22Rv1 (cell line): ENCODE measurements at regions not wholly inside any gene's neighbourhood (a gene's known extent, or its start where the extent isn't known, plus 50 kb on each side); places are given as distances from the start of the nearest gene placed in this dataset.

ENCODE experiments used
- ZFX ChIP-seq: fragments of 450-650 bp; IDR thresholded peaks from 2 replicates; pipeline ENCODE4 v1.6.1; 2017; ENCODE audit warnings: antibody characterized with exemption, borderline replicate concordance
- TF ChIP-seq, protein P1 (sequence below): fragments of 450-650 bp; IDR thresholded peaks from 2 replicates; pipeline ENCODE4 v1.5.1; 2017; ENCODE audit warnings: mild to moderate bottlenecking

- TF ChIP-seq, protein P1, sequence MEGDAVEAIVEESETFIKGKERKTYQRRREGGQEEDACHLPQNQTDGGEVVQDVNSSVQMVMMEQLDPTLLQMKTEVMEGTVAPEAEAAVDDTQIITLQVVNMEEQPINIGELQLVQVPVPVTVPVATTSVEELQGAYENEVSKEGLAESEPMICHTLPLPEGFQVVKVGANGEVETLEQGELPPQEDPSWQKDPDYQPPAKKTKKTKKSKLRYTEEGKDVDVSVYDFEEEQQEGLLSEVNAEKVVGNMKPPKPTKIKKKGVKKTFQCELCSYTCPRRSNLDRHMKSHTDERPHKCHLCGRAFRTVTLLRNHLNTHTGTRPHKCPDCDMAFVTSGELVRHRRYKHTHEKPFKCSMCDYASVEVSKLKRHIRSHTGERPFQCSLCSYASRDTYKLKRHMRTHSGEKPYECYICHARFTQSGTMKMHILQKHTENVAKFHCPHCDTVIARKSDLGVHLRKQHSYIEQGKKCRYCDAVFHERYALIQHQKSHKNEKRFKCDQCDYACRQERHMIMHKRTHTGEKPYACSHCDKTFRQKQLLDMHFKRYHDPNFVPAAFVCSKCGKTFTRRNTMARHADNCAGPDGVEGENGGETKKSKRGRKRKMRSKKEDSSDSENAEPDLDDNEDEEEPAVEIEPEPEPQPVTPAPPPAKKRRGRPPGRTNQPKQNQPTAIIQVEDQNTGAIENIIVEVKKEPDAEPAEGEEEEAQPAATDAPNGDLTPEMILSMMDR, result no peak
- no peak for TF ChIP-seq ZFX
Observed at GRCh38 chr13:74560325-74560724, 426.1 kb upstream of the KLF12 start.
